B cell (primary cell): ENCODE measurements at regions not wholly inside any gene's neighbourhood (a gene's known extent, or its start where the extent isn't known, plus 50 kb on each side); places are given as distances from the start of the nearest gene placed in this dataset.

ENCODE experiments used
- ATAC-seq: fragments of 200-7000 bp; cut with Tn5 transposase; one replicate; pipeline ENCODE4 v1.10.0; 2021; ENCODE audit warnings: low read depth, mild to moderate bottlenecking, moderate number of reproducible peaks, moderate library complexity
- CTCF ChIA-PET: fragments of 350-600 bp; sonication (Branson Sonifier 250); formaldehyde crosslinking; loops from one replicate; lab custom pipeline; 2021; ENCODE audit warnings: antibody characterized with exemption, inconsistent platforms; lab: Charles Lee
- POLR2A ChIA-PET: fragments of 350-600 bp; sonication (Branson Sonifier 250); formaldehyde crosslinking; loops from one replicate; lab custom pipeline; 2021; ENCODE audit warnings: antibody characterized with exemption; lab: Charles Lee
- DNase-seq: peaks from one replicate; pipeline ENCODE4 v3.0.0; 2013
- H2AFZ ChIP-seq: 2 replicates; pipeline ENCODE4 v1.6.1; 2012; ENCODE audit warnings: mild to moderate bottlenecking, low read depth, low read length; ENCODE audit not compliant: insufficient read depth, poor library complexity, severe bottlenecking
- H3K27ac ChIP-seq, 2 donors: 1 replicate in 1 of 2; 2 replicates in 1 of 2; pipeline ENCODE4 v1.5.1; 2012 to 2013; ENCODE audit warnings: low read length in 2 of 2, mild to moderate bottlenecking in 2 of 2, moderate library complexity in 1 of 2
- H3K27me3 ChIP-seq, 4 experiments: fragments of 200-600 bp in 1 of 4; sonication (generic) in 1 of 4; replicated peaks in 1 of 4; 1 replicate in 2 of 4; 2 replicates in 2 of 4; pipeline versions ENCODE4 v1.6.1 to v1.7.0; 2013 to 2016; ENCODE audit warnings: low read length in 3 of 4, mild to moderate bottlenecking in 2 of 4, mixed read lengths in 1 of 4, moderate library complexity in 1 of 4; ENCODE audit not compliant: insufficient read depth in 4 of 4, control insufficient read depth in 3 of 4; ENCODE audit errors: control extremely low read depth in 1 of 4
- H3K36me3 ChIP-seq, 2 experiments: replicated peaks in 1 of 2; 1 replicate in 1 of 2; 2 replicates in 1 of 2; pipeline versions ENCODE4 v1.6.1 to v1.7.1; 2013; ENCODE audit warnings: low read length in 1 of 2; ENCODE audit not compliant: insufficient read depth in 2 of 2, control insufficient read depth in 1 of 2; ENCODE audit errors: control extremely low read depth in 1 of 2, extremely low read depth in 1 of 2
- H3K4me1 ChIP-seq, 2 donors: fragments of 200-600 bp in 1 of 2; sonication (generic) in 1 of 2; 1 replicate in 1 of 2; 2 replicates in 1 of 2; pipeline versions ENCODE4 v1.5.1 to v1.6.1; 2013 to 2017; ENCODE audit warnings: low read length in 2 of 2; ENCODE audit not compliant: control insufficient read depth in 2 of 2, insufficient read depth in 2 of 2
- H3K4me2 ChIP-seq: replicated peaks from 2 replicates; pipeline ENCODE3; 2012; ENCODE audit warnings: mild to moderate bottlenecking, low read depth, low read length; ENCODE audit not compliant: poor library complexity, severe bottlenecking
- H3K4me3 ChIP-seq, 5 experiments: fragments of 200-600 bp in 1 of 5; sonication (generic) in 1 of 5; 1 replicate in 3 of 5; 2 replicates in 2 of 5; pipeline versions ENCODE4 v1.5.1 to v1.7.0; 2011 to 2016; ENCODE audit warnings: low read length in 4 of 5, mild to moderate bottlenecking in 4 of 5, low read depth in 2 of 5, control low read depth in 1 of 5, moderate library complexity in 1 of 5; ENCODE audit not compliant: insufficient read depth in 1 of 5; ENCODE audit errors: control extremely low read depth in 1 of 5, extremely low read depth in 1 of 5
- H3K79me2 ChIP-seq: fragments of 200-600 bp; sonication (generic); one replicate; pipeline ENCODE4 v1.6.0; 2016; ENCODE audit warnings: low read length; ENCODE audit not compliant: control insufficient read depth, insufficient read depth
- H3K9ac ChIP-seq: fragments of 200-600 bp; sonication (generic); 2 replicates; pipeline ENCODE4 v1.6.1; 2017; ENCODE audit warnings: mild to moderate bottlenecking, low read length, moderate library complexity
- H3K9me3 ChIP-seq, 3 donors: one replicate each; pipeline versions ENCODE4 v1.6.1 to v1.7.1; 2013; ENCODE audit warnings: low read length in 2 of 3; ENCODE audit not compliant: control insufficient read depth in 2 of 3, insufficient read depth in 1 of 3; ENCODE audit errors: control extremely low read depth in 1 of 3
- H4K20me1 ChIP-seq: 2 replicates; pipeline ENCODE4 v1.6.0; 2012; ENCODE audit warnings: mild to moderate bottlenecking, low read length; ENCODE audit not compliant: insufficient read depth, control insufficient read depth, poor library complexity, severe bottlenecking
- H3K27ac Mint-ChIP-seq: one replicate; pipeline ENCODE4 v1.8.0; 2021; ENCODE audit warnings: mixed read lengths
- H3K27me3 Mint-ChIP-seq: one replicate; pipeline ENCODE4 v1.8.0; 2021; ENCODE audit warnings: mixed read lengths
- H3K4me1 Mint-ChIP-seq: one replicate; pipeline ENCODE4 v1.8.0; 2021; ENCODE audit warnings: mixed read lengths
- H3K4me3 Mint-ChIP-seq: one replicate; pipeline ENCODE4 v1.8.0; 2021; ENCODE audit warnings: mixed read lengths
- H3K9me3 Mint-ChIP-seq: one replicate; pipeline ENCODE4 v1.8.0; 2022; ENCODE audit warnings: mixed read lengths; ENCODE audit not compliant: insufficient read depth
- EZH2 ChIP-seq: IDR thresholded peaks from 2 replicates; pipeline ENCODE4 v1.6.1; 2012; ENCODE audit warnings: borderline replicate concordance, low read depth, mild to moderate bottlenecking, moderate library complexity, low read length; ENCODE audit not compliant: insufficient read depth, poor library complexity, severe bottlenecking
- WGBS: methylation state at CpG from one replicate; pipeline ENCODE4 v1.1.5; 2013; ENCODE audit warnings: missing lambda C conversion rate; ENCODE audit not compliant: insufficient coverage; 5-methylcytosine and 5-hydroxymethylcytosine counted together
- intact Hi-C: fragments of 100-400 bp; cut with micrococcal nuclease; formaldehyde crosslinking; loops from one replicate; pipeline ENCODE4 v1.10.0; 2022
- TF ChIP-seq, protein P1 (sequence below): fragments of 200-600 bp; IDR thresholded peaks from one replicate; pipeline ENCODE4 v1.8.0; 2022; ENCODE audit warnings: antibody characterized with exemption, mild to moderate bottlenecking

DNA sequence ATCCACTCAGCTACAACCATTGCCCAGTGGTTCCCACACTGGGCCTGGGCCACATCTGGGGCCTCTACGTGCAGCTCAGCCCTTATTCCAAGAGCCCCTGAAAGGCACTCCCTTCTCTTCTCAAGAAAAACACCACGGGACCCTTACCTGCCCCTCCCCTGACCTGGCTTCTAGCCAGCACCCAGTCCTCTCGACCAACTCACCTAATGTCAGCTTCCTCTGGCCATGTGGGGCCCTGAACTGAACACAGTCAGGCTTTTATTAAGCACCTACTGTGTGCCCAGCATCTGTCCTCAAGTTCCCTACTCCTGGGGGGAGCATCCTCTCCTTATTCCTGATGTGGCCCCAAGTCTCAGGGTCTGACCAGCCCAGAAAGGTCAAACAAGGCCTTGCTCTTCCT is 208.4 kb downstream of the MATN1 start:
- DNase-seq (no peak), ATAC-seq (no peak)
- ChIA-PET CTCF (no interaction called here), POLR2A (no interaction called here)
- Histone ChIP-seq H3K9me3 (no peaks in the 10 kb centered on the region), H4K20me1 (no peaks in the 10 kb centered on the region), H3K79me2 (no peaks in the 10 kb centered on the region), H3K4me2 (no peak overlapping the region), H3K36me3 (no peaks in the 10 kb centered on the region), H3K4me3 (no peak overlapping the region), H2AFZ (no peak overlapping the region), H3K4me1 (no peaks in the 10 kb centered on the region), H3K27ac (no peak overlapping the region), H3K27me3 (no peaks in the 10 kb centered on the region), H3K9ac (no peak overlapping the region)
- WGBS: 61% methylated on average over 3 of the region's 3 CpGs
- intact Hi-C loops: no loop called here
- peaks cover 8% of the 10 kb centered on the region for H3K27me3 Mint-ChIP-seq
- H3K27ac Mint-ChIP-seq: no peak overlapping the region
- no peak overlapping the region for H3K4me3 Mint-ChIP-seq
- no peaks in the 10 kb centered on the region for H3K4me1 Mint-ChIP-seq
- no peak for TF ChIP-seq EZH2
- TF ChIP-seq, protein P1, sequence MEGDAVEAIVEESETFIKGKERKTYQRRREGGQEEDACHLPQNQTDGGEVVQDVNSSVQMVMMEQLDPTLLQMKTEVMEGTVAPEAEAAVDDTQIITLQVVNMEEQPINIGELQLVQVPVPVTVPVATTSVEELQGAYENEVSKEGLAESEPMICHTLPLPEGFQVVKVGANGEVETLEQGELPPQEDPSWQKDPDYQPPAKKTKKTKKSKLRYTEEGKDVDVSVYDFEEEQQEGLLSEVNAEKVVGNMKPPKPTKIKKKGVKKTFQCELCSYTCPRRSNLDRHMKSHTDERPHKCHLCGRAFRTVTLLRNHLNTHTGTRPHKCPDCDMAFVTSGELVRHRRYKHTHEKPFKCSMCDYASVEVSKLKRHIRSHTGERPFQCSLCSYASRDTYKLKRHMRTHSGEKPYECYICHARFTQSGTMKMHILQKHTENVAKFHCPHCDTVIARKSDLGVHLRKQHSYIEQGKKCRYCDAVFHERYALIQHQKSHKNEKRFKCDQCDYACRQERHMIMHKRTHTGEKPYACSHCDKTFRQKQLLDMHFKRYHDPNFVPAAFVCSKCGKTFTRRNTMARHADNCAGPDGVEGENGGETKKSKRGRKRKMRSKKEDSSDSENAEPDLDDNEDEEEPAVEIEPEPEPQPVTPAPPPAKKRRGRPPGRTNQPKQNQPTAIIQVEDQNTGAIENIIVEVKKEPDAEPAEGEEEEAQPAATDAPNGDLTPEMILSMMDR: no peak
- no peaks in the 10 kb centered on the region for H3K9me3 Mint-ChIP-seq

DNA sequence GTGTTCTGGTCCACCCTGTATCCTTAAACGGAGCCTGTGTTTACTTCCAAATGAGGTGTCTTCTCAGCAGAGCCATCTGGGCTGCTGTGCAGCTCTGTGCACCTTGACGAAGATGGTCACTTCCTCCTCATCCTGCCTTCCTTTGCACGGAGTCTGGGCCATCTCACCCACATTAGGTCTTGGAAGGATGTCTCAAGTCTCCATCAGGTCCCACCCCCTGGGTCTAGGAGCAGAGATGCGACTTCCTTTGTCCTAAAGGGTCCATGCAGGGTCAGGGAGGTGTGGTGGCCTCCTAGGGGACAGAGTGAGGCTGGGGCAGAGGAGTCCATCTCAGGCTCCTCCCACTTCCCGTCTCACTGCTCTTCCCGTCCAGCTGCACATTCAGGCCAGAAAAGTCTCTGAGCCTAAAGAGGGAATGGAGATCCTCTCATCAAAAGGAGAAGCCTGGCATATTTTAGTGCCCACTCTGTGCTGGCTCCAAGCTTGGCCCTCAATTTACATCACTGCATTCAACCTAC is 209.2 kb downstream of the MATN1 start:
- WGBS: 50% methylated on average over 6 of the region's 6 CpGs
- no peaks in the 10 kb centered on the region for H3K4me1 Mint-ChIP-seq
- ChIA-PET CTCF (no interaction called here), POLR2A (no interaction called here)
- H3K4me2 ChIP-seq: no peak overlapping the region
- no peak for DNase-seq
- H2AFZ ChIP-seq: no peak overlapping the region
- peaks cover 10% of the 10 kb centered on the region for H3K27me3 Mint-ChIP-seq
- H3K9ac ChIP-seq: no peak overlapping the region
- no peaks in the 10 kb centered on the region for H4K20me1 ChIP-seq
- peaks cover 0 to 3% (median 0%) of the 10 kb centered on the region in 4 experiments for H3K27me3 ChIP-seq
- H3K9me3 Mint-ChIP-seq: peaks cover 2% of the 10 kb centered on the region
- no peak overlapping the region for H3K4me3 ChIP-seq
- H3K27ac ChIP-seq: no peak overlapping the region
- H3K9me3 ChIP-seq: peaks cover 0 to 4% (median 0%) of the 10 kb centered on the region in 3 donors
- intact Hi-C loops: no loop called here
- TF ChIP-seq EZH2: no peak
- TF ChIP-seq, protein P1: no peak
- H3K27ac Mint-ChIP-seq: no peak overlapping the region
- H3K36me3 ChIP-seq: no peaks in the 10 kb centered on the region
- H3K79me2 ChIP-seq: no peaks in the 10 kb centered on the region
- H3K4me3 Mint-ChIP-seq: no peak overlapping the region
- ATAC-seq: no peak
- no peaks in the 10 kb centered on the region for H3K4me1 ChIP-seq
